Right lobe of liver (tissue), 6 donors: ENCODE measurements at regions not wholly inside any gene's neighbourhood (a gene's known extent, or its start where the extent isn't known, plus 50 kb on each side); places are given as distances from the start of the nearest gene placed in this dataset.

Experiments
- ATAC-seq, 4 donors: fragments of 200-7000 bp; cut with Tn5 transposase; one replicate each; pipeline ENCODE4 v1.9.1; 2020; ENCODE audit warnings: mild to moderate bottlenecking in 4 of 4, moderate library complexity in 4 of 4
- DNase-seq, 3 donors: peaks; one replicate each; pipeline ENCODE4 v3.0.0-alpha.2; 2020
- H3K27ac ChIP-seq, 3 donors: fragments of 200-600 bp; one replicate each; pipeline ENCODE4 v1.8.0; 2022
- H3K27me3 ChIP-seq, 2 donors: fragments of 200-600 bp; one replicate each; pipeline ENCODE4 v1.8.0; 2022
- H3K36me3 ChIP-seq, 4 donors: fragments of 200-600 bp; sonication (generic) in 1 of 4; one replicate each; pipeline versions ENCODE4 v1.5.1 to v1.8.0; 2017 to 2022; ENCODE audit warnings: control low read depth in 1 of 4
- H3K4me1 ChIP-seq, 4 donors: fragments of 200-600 bp; sonication (generic) in 1 of 4; one replicate each; pipeline versions ENCODE4 v1.5.1 to v1.8.0; 2017 to 2022; ENCODE audit warnings: control low read depth in 1 of 4
- H3K4me3 ChIP-seq, 3 donors: fragments of 200-600 bp; one replicate each; pipeline ENCODE4 v1.8.0; 2022
- H3K9me3 ChIP-seq, 4 donors: fragments of 200-600 bp; sonication (generic) in 1 of 4; one replicate each; pipeline versions ENCODE4 v1.5.1 to v1.8.0; 2017 to 2022; ENCODE audit warnings: control low read depth in 1 of 4
- CTCF ChIP-seq, 4 donors: fragments of 200-600 bp in 3 of 4; fragments of 450-650 bp in 1 of 4; IDR thresholded peaks; one replicate each; pipeline versions ENCODE4 v1.5.1 to v1.8.0; 2016 to 2022; ENCODE audit warnings: antibody characterized with exemption in 4 of 4, mild to moderate bottlenecking in 2 of 4
- POLR2A ChIP-seq: fragments of 450-650 bp; IDR thresholded peaks from one replicate; pipeline ENCODE4 v1.6.1; 2017; ENCODE audit warnings: antibody characterized with exemption, mild to moderate bottlenecking
- WGBS: methylation state at CpG from one replicate; pipeline ENCODE4 v1.1.6; 2018; ENCODE audit warnings: low coverage, low lambda C conversion rate; ENCODE audit not compliant: insufficient coverage; ENCODE audit errors: missing lambda C conversion rate; 5-methylcytosine and 5-hydroxymethylcytosine counted together
- intact Hi-C, 2 donors: fragments of 100-400 bp; cut with DNase I; formaldehyde crosslinking; loops; one replicate each; pipeline versions ENCODE4 v1.11.2 to v1.14.1; 2022
- donor health status: DM: no; HTN: yes; CAD: no.
- donor health status: DM: no; HTN: no; CAD: no.
- donor health status: DM: no; HTN: no; CAD: no.
- donor health status: DM: no; HTN: yes; CAD: no.
- donor health status: DM: no; HTN: yes; CAD: no.

- DNase-seq = no peak
- H3K36me3 ChIP-seq = no peaks in the 10 kb centered on the region
- 14% methylated on average over 1 of the region's 1 CpG for WGBS
- H3K27ac ChIP-seq = no peak overlapping the region
- intact Hi-C loops = no loop called here
- TF ChIP-seq POLR2A = no peak
- TF ChIP-seq CTCF (IDR thresholded peaks at IDR 0.05) = no peak
- H3K27me3 ChIP-seq = no peaks in the 10 kb centered on the region
- H3K4me1 ChIP-seq = no peaks in the 10 kb centered on the region
- no peaks in the 10 kb centered on the region for H3K9me3 ChIP-seq
- peak in 1 of 4 donors; percentile 33 for ATAC-seq
- no peak overlapping the region for H3K4me3 ChIP-seq
These were observed 391.3 kb downstream of the SLCO4C1 start for GRCh38 chr5:101904736-101905135.

GRCh38 chr5:101897914-101898313, 398.2 kb downstream of the SLCO4C1 start:
- no peak overlapping the region for H3K27ac ChIP-seq
- ATAC-seq (no peak), DNase-seq (no peak)
- no peaks in the 10 kb centered on the region for H3K4me1 ChIP-seq
- H3K4me3 ChIP-seq = no peak overlapping the region
- H3K9me3 ChIP-seq = no peaks in the 10 kb centered on the region
- intact Hi-C loops = no loop called here
- 43% methylated on average over 5 of the region's 5 CpGs for WGBS
- no peaks in the 10 kb centered on the region for H3K27me3 ChIP-seq
- no peak for TF ChIP-seq POLR2A
- TF ChIP-seq CTCF (IDR thresholded peaks at IDR 0.05) = no peak
- no peaks in the 10 kb centered on the region for H3K36me3 ChIP-seq

- 63% methylated on average over 1 of the region's 1 CpG for WGBS
- ATAC-seq (no peak), DNase-seq (no peak)
- Histone ChIP-seq H3K36me3 (no peaks in the 10 kb centered on the region), H3K4me1 (no peaks in the 10 kb centered on the region), H3K9me3 (no peaks in the 10 kb centered on the region), H3K27ac (no peak overlapping the region), H3K4me3 (no peak overlapping the region), H3K27me3 (no peaks in the 10 kb centered on the region)
- intact Hi-C loops = no loop called here
- TF ChIP-seq POLR2A (no peak), CTCF (IDR thresholded peaks at IDR 0.05) (no peak)
These were observed 401.1 kb downstream of the SLCO4C1 start for GRCh38 chr5:101894985-101895384.

GRCh38 chr5:101878190-101878589, 417.9 kb downstream of the SLCO4C1 start:
- H3K27me3 ChIP-seq = no peaks in the 10 kb centered on the region
- intact Hi-C loops = no loop called here
- H3K9me3 ChIP-seq = no peaks in the 10 kb centered on the region
- no peak for DNase-seq
- H3K4me3 ChIP-seq = no peak overlapping the region
- no peak for ATAC-seq
- H3K36me3 ChIP-seq = no peaks in the 10 kb centered on the region
- no peak overlapping the region for H3K27ac ChIP-seq
- TF ChIP-seq CTCF (IDR thresholded peaks at IDR 0.05) = no peak
- TF ChIP-seq POLR2A = no peak
- WGBS = 18% methylated on average over 2 of the region's 2 CpGs
- no peaks in the 10 kb centered on the region for H3K4me1 ChIP-seq

- 47% methylated on average over 1 of the region's 1 CpG for WGBS
- H3K36me3 ChIP-seq = no peaks in the 10 kb centered on the region
- TF ChIP-seq POLR2A (no peak), CTCF (IDR thresholded peaks at IDR 0.05) (no peak)
- H3K4me1 ChIP-seq = no peaks in the 10 kb centered on the region
- H3K27me3 ChIP-seq = no peaks in the 10 kb centered on the region
- intact Hi-C loops = no loop called here
- no peaks in the 10 kb centered on the region for H3K9me3 ChIP-seq
- ATAC-seq = no peak
- H3K27ac ChIP-seq = no peak overlapping the region
- DNase-seq = no peak
- no peak overlapping the region for H3K4me3 ChIP-seq
These were observed 418.6 kb downstream of the SLCO4C1 start for GRCh38 chr5:101877451-101877850.
